OCI-LY3 (cell line): ENCODE measurements at regions not wholly inside any gene's neighbourhood (a gene's known extent, or its start where the extent isn't known, plus 50 kb on each side); places are given as distances from the start of the nearest gene placed in this dataset.
"Not testable (repeated sequence)": the region's sequence is repeated elsewhere in the genome, so short reads cannot be mapped to it uniquely, and the experiment has no call there.

Experiments
- H2AFZ ChIP-seq: fragments of 200-600, 300-600 bp; shearing (Covaris generic); 2 replicates; pipeline ENCODE4 v1.6.0; 2014; ENCODE audit warnings: antibody characterized with exemption, low read depth, low read length
- H3K27ac ChIP-seq: fragments of 200-600, 300-600 bp; sonication (generic); 2 replicates; pipeline ENCODE4 v1.5.1; 2014; ENCODE audit warnings: mild to moderate bottlenecking, low read length, moderate library complexity, mixed read lengths
- H3K27me3 ChIP-seq: fragments of 200-600, 300-600 bp; sonication (generic); 2 replicates; pipeline ENCODE4 v1.6.1; 2014; ENCODE audit warnings: low read depth, low read length, mixed read lengths
- H3K36me3 ChIP-seq: fragments of 200-600, 300-600 bp; sonication (generic); replicated peaks from 2 replicates; pipeline ENCODE3; 2014; ENCODE audit warnings: low read depth, low read length, mixed read lengths
- H3K4me1 ChIP-seq: fragments of 300-600, 200-600 bp; sonication (generic); 2 replicates; pipeline ENCODE4 v1.6.1; 2014; ENCODE audit warnings: low read length, mixed read lengths
- H3K4me2 ChIP-seq: fragments of 200-600, 300-600 bp; sonication (generic); 2 replicates; pipeline ENCODE4 v1.6.1; 2014; ENCODE audit warnings: low read length, mixed read lengths
- H3K4me3 ChIP-seq: fragments of 300-600, 200-600 bp; sonication (generic); 2 replicates; pipeline ENCODE4 v1.5.1; 2014; ENCODE audit warnings: antibody characterized with exemption, mild to moderate bottlenecking, low read length, moderate library complexity
- H3K79me2 ChIP-seq: fragments of 300-600, 200-600 bp; shearing (Covaris generic); 2 replicates; pipeline ENCODE4 v1.6.1; 2014; ENCODE audit warnings: mild to moderate bottlenecking, low read length, mixed read lengths
- H3K9ac ChIP-seq: fragments of 300-600, 200-600 bp; shearing (Covaris generic); 2 replicates; pipeline ENCODE4 v1.6.0; 2014; ENCODE audit warnings: mild to moderate bottlenecking, low read length, moderate library complexity
- H3K9me3 ChIP-seq: fragments of 200-600, 300-600 bp; shearing (Covaris generic); 2 replicates; pipeline ENCODE4 v1.6.1; 2014; ENCODE audit warnings: low read length, mixed read lengths; ENCODE audit not compliant: insufficient read depth
- H4K20me1 ChIP-seq: fragments of 200-600, 300-600 bp; sonication (generic); 2 replicates; pipeline ENCODE4 v1.6.1; 2016; ENCODE audit warnings: low read length, mixed read lengths; ENCODE audit not compliant: insufficient read depth
- EZH2phosphoT487 ChIP-seq: fragments of 200-600 bp; shearing (Covaris generic); IDR thresholded peaks from 2 replicates; pipeline ENCODE4 v1.6.1; 2018; ENCODE audit warnings: antibody characterized with exemption, mixed run types, low read depth
- TF ChIP-seq, protein P1 (sequence below): fragments of 200-600, 300-600 bp; sonication (generic); IDR thresholded peaks from 2 replicates; pipeline ENCODE4 v1.5.1; 2014; ENCODE audit warnings: antibody characterized with exemption, low read length, low read depth

- no peaks in the 10 kb centered on the region for H3K9me3 ChIP-seq
- no peaks in the 10 kb centered on the region for H3K36me3 ChIP-seq
- H4K20me1 ChIP-seq: no peaks in the 10 kb centered on the region
- no peak overlapping the region for H2AFZ ChIP-seq
- no peak overlapping the region for H3K4me3 ChIP-seq
- H3K79me2 ChIP-seq: no peaks in the 10 kb centered on the region
- H3K27me3 ChIP-seq: no peaks in the 10 kb centered on the region
- H3K4me1 ChIP-seq: no peaks in the 10 kb centered on the region
- H3K27ac ChIP-seq: no peak overlapping the region
- H3K9ac ChIP-seq: no peak overlapping the region
- no peak overlapping the region for H3K4me2 ChIP-seq
- TF ChIP-seq EZH2phosphoT487: no peak
- TF ChIP-seq, protein P1, sequence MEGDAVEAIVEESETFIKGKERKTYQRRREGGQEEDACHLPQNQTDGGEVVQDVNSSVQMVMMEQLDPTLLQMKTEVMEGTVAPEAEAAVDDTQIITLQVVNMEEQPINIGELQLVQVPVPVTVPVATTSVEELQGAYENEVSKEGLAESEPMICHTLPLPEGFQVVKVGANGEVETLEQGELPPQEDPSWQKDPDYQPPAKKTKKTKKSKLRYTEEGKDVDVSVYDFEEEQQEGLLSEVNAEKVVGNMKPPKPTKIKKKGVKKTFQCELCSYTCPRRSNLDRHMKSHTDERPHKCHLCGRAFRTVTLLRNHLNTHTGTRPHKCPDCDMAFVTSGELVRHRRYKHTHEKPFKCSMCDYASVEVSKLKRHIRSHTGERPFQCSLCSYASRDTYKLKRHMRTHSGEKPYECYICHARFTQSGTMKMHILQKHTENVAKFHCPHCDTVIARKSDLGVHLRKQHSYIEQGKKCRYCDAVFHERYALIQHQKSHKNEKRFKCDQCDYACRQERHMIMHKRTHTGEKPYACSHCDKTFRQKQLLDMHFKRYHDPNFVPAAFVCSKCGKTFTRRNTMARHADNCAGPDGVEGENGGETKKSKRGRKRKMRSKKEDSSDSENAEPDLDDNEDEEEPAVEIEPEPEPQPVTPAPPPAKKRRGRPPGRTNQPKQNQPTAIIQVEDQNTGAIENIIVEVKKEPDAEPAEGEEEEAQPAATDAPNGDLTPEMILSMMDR: no peak
These were observed 725.7 kb upstream of the GOT2 start for GRCh38 chr16:59459806-59460205.

DNA sequence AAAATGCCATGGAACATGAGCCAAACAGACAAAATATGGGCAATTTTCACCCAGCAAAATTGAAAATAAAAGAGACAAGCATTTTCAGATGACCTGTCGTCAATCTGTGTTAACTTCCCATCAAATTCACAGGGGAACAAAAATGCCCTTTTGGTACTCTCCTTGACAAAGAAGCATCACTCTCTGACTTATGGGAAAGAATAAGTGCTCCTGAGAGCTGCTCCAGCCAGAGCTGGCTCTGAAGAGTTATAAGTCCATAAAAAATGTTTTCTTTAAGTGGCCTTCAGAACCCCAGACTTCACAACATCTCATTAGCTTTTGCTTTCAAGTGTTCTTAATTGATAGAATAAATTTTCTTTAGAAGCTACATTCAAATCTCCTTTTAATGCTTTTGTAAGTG, 721.4 kb upstream of the GOT2 start:
- Histone ChIP-seq H3K36me3 (no peaks in the 10 kb centered on the region), H3K9me3 (no peaks in the 10 kb centered on the region), H3K4me2 (no peak overlapping the region), H3K4me1 (peaks cover 6% of the 10 kb centered on the region; the same call in 1 of the 2 replicates), H3K9ac (no peak overlapping the region), H3K4me3 (no peak overlapping the region), H3K79me2 (no peaks in the 10 kb centered on the region), H2AFZ (no peak overlapping the region), H4K20me1 (no peaks in the 10 kb centered on the region), H3K27ac (no peak overlapping the region), H3K27me3 (no peaks in the 10 kb centered on the region)
- TF ChIP-seq, protein P1: no peak
- no peak for TF ChIP-seq EZH2phosphoT487

- H3K4me3 ChIP-seq, H4K20me1 ChIP-seq, H3K79me2 ChIP-seq, H3K9me3 ChIP-seq, H2AFZ ChIP-seq, H3K27ac ChIP-seq, H3K36me3 ChIP-seq, H3K27me3 ChIP-seq, H3K9ac ChIP-seq, H3K4me2 ChIP-seq: not testable (repeated sequence)
- peaks cover 15% of the 10 kb centered on the region for H3K4me1 ChIP-seq
These were observed 716.4 kb upstream of the GOT2 start for GRCh38 chr16:59450513-59450912.

- no peaks in the 10 kb centered on the region for H3K4me1 ChIP-seq
- H3K27me3 ChIP-seq: no peaks in the 10 kb centered on the region
- H3K4me2 ChIP-seq: no peak overlapping the region
- no peaks in the 10 kb centered on the region for H3K9me3 ChIP-seq
- H3K79me2 ChIP-seq: no peaks in the 10 kb centered on the region
- no peak overlapping the region for H2AFZ ChIP-seq
- no peaks in the 10 kb centered on the region for H4K20me1 ChIP-seq
- no peak overlapping the region for H3K4me3 ChIP-seq
- H3K9ac ChIP-seq: no peak overlapping the region
- no peak overlapping the region for H3K27ac ChIP-seq
- no peak for TF ChIP-seq EZH2phosphoT487
- TF ChIP-seq, protein P1: no peak
- no peaks in the 10 kb centered on the region for H3K36me3 ChIP-seq
These were observed 706.4 kb upstream of the GOT2 start for GRCh38 chr16:59440502-59440901.

GRCh38 chr16:59432896-59433295, 698.8 kb upstream of the GOT2 start:
- Histone ChIP-seq H4K20me1 (no peaks in the 10 kb centered on the region), H3K4me3 (no peak overlapping the region), H3K9ac (no peak overlapping the region), H3K9me3 (no peaks in the 10 kb centered on the region), H3K4me1 (no peaks in the 10 kb centered on the region), H3K4me2 (no peak overlapping the region), H3K36me3 (no peaks in the 10 kb centered on the region), H3K79me2 (no peaks in the 10 kb centered on the region), H3K27me3 (no peaks in the 10 kb centered on the region), H3K27ac (no peak overlapping the region), H2AFZ (no peak overlapping the region)
- TF ChIP-seq, protein P1: no peak
- TF ChIP-seq EZH2phosphoT487: no peak
